ENCODE measurements at regions not wholly inside any gene's neighbourhood (a gene's known extent, or its start where the extent isn't known, plus 50 kb on each side); places are given as distances from the start of the nearest gene placed in this dataset.

- TF ChIP-seq REST (IDR thresholded peaks at IDR 0.05; ENCODE audit: insufficient read depth in 1 of 2, low read depth in 2 of 2, low read length in 2 of 2) (no peak), FOXP2 (optimal IDR thresholded peaks at IDR 0.05; ENCODE audit: borderline replicate concordance, extremely low read depth, extremely low read length, insufficient read depth) (no peak), TAF1 (IDR thresholded peaks at IDR 0.05; ENCODE audit: borderline replicate concordance, insufficient read depth, low read length) (no peak), SIN3A (IDR thresholded peaks at IDR 0.05; ENCODE audit: borderline replicate concordance, insufficient read depth, low read length) (no peak), POLR2AphosphoS5 (IDR thresholded peaks at IDR 0.05; ENCODE audit: low read depth, low read length) (no peak)
Measured at GRCh38 chr17:51347851-51348584, 87.7 kb downstream of the UTP18 start.

GRCh38 chr17:51351080-51351479 is 90.7 kb downstream of the UTP18 start:
- TF ChIP-seq TAF1 (IDR thresholded peaks at IDR 0.05; ENCODE audit: borderline replicate concordance, insufficient read depth, low read length) = no peak
- no peak for TF ChIP-seq SIN3A (IDR thresholded peaks at IDR 0.05; ENCODE audit: borderline replicate concordance, insufficient read depth, low read length)
- no peak for TF ChIP-seq POLR2AphosphoS5 (IDR thresholded peaks at IDR 0.05; ENCODE audit: low read depth, low read length)
- TF ChIP-seq REST (IDR thresholded peaks at IDR 0.05; ENCODE audit: insufficient read depth in 1 of 2, low read depth in 2 of 2, low read length in 2 of 2) = no peak
- no peak for TF ChIP-seq FOXP2 (optimal IDR thresholded peaks at IDR 0.05; ENCODE audit: borderline replicate concordance, extremely low read depth, extremely low read length, insufficient read depth)

- TF ChIP-seq POLR2AphosphoS5 (IDR thresholded peaks at IDR 0.05; ENCODE audit: low read depth, low read length) = no peak
- no peak for TF ChIP-seq SIN3A (IDR thresholded peaks at IDR 0.05; ENCODE audit: borderline replicate concordance, insufficient read depth, low read length)
- no peak for TF ChIP-seq REST (IDR thresholded peaks at IDR 0.05; ENCODE audit: insufficient read depth in 1 of 2, low read depth in 2 of 2, low read length in 2 of 2)
- no peak for TF ChIP-seq FOXP2 (optimal IDR thresholded peaks at IDR 0.05; ENCODE audit: borderline replicate concordance, extremely low read depth, extremely low read length, insufficient read depth)
- TF ChIP-seq TAF1 (IDR thresholded peaks at IDR 0.05; ENCODE audit: borderline replicate concordance, insufficient read depth, low read length) = no peak
Measured at GRCh38 chr17:51351890-51352289, 91.5 kb downstream of the UTP18 start.

- TF ChIP-seq FOXP2 (optimal IDR thresholded peaks at IDR 0.05; ENCODE audit: borderline replicate concordance, extremely low read depth, extremely low read length, insufficient read depth) (no peak), SIN3A (IDR thresholded peaks at IDR 0.05; ENCODE audit: borderline replicate concordance, insufficient read depth, low read length) (no peak), REST (IDR thresholded peaks at IDR 0.05; ENCODE audit: insufficient read depth in 1 of 2, low read depth in 2 of 2, low read length in 2 of 2) (no peak), POLR2AphosphoS5 (IDR thresholded peaks at IDR 0.05; ENCODE audit: low read depth, low read length) (no peak), TAF1 (IDR thresholded peaks at IDR 0.05; ENCODE audit: borderline replicate concordance, insufficient read depth, low read length) (no peak)
Measured at GRCh38 chr17:51352798-51353197, 92.5 kb downstream of the UTP18 start.
